ENCODE measurements at regions not wholly inside any gene's neighbourhood (a gene's known extent, or its start where the extent isn't known, plus 50 kb on each side); places are given as distances from the start of the nearest gene placed in this dataset.

- TF ChIP-seq CTCF (IDR thresholded peaks at IDR 0.05) (no peak), POLR2A (IDR thresholded peaks at IDR 0.05) (no peak)
Observed at GRCh38 chr20:24043294-24043693, 54.7 kb upstream of the GGTLC1 start.

Data from thyroid gland (tissue), 4 donors.